Activated B cell treated with CpG ODN at 0.5 μM for 24 hours (primary cell): ENCODE measurements at regions not wholly inside any gene's neighbourhood (a gene's known extent, or its start where the extent isn't known, plus 50 kb on each side); places are given as distances from the start of the nearest gene placed in this dataset.

Experiments used
- ATAC-seq: fragments of 200-7000 bp; cut with Tn5 transposase; one replicate; pipeline ENCODE4 v1.10.0; 2021; ENCODE audit warnings: low read depth, mild to moderate bottlenecking, moderate library complexity
- CTCF ChIA-PET: fragments of 350-600 bp; sonication (Branson Sonifier 250); formaldehyde crosslinking; loops from one replicate; lab custom pipeline; 2021; ENCODE audit warnings: antibody characterized with exemption; lab: Charles Lee
- POLR2A ChIA-PET: fragments of 350-600 bp; sonication (Branson Sonifier 250); formaldehyde crosslinking; loops from one replicate; lab custom pipeline; 2021; ENCODE audit warnings: antibody characterized with exemption; lab: Charles Lee
- DNase-seq: peaks from one replicate; pipeline ENCODE4 v3.0.0; 2022
- H3K27ac Mint-ChIP-seq: one replicate; pipeline ENCODE4 v1.8.0; 2020; ENCODE audit warnings: mixed read lengths
- H3K27me3 Mint-ChIP-seq: one replicate; pipeline ENCODE4 v1.8.0; 2021; ENCODE audit warnings: mixed read lengths
- H3K36me3 Mint-ChIP-seq: one replicate; pipeline ENCODE4 v1.8.0; 2021; ENCODE audit warnings: low read depth, mixed read lengths
- H3K4me1 Mint-ChIP-seq: one replicate; pipeline ENCODE4 v1.8.0; 2021; ENCODE audit warnings: mixed read lengths
- H3K4me3 Mint-ChIP-seq: one replicate; pipeline ENCODE4 v1.8.0; 2020; ENCODE audit warnings: mild to moderate bottlenecking, mixed read lengths
- H3K9me3 Mint-ChIP-seq: one replicate; pipeline ENCODE4 v1.8.0; 2020; ENCODE audit warnings: mixed read lengths
- CTCF ChIP-seq: fragments of 200-600 bp; IDR thresholded peaks from one replicate; pipeline ENCODE4 v1.8.0; 2022; ENCODE audit warnings: antibody characterized with exemption, mild to moderate bottlenecking
- intact Hi-C: fragments of 100-400 bp; cut with micrococcal nuclease; formaldehyde crosslinking; loops from one replicate; pipeline ENCODE4 v1.15.1; 2024

- TF ChIP-seq CTCF, result no peak
- intact Hi-C loops, result no loop called here
- H3K36me3 Mint-ChIP-seq, result no peaks in the 10 kb centered on the region
- no peaks in the 10 kb centered on the region for H3K4me1 Mint-ChIP-seq
- ATAC-seq (no peak), DNase-seq (no peak)
- no peaks in the 10 kb centered on the region for H3K27me3 Mint-ChIP-seq
- no peak overlapping the region for H3K4me3 Mint-ChIP-seq
- ChIA-PET POLR2A (no interaction called here), CTCF (no interaction called here)
- H3K9me3 Mint-ChIP-seq, result peaks cover 3% of the 10 kb centered on the region
- H3K27ac Mint-ChIP-seq, result no peak overlapping the region
Measured at GRCh38 chr10:130498042-130498441, 361.9 kb downstream of the GLRX3 start.

DNA sequence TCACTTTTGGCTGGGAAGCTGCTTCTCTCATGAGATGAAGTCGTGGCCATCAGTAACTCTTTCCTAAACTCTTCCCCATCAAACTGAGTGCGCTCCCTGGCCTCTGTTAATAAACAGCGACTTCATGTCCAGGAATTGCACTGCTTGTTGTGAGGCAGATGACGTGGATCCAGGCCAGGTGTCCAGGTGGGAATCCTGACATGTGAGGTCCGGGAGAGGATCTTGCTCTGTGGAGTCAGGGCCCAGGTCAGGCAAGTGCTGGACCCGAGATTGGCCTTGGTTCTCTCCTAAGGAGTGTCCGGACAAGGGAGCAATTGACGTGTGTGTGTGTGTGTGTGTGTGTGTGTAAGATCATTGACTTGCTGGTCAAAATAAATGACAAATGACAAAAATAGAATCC lies 362.7 kb downstream of the GLRX3 start:
- no peaks in the 10 kb centered on the region for H3K4me1 Mint-ChIP-seq
- ChIA-PET CTCF (no interaction called here), POLR2A (no interaction called here)
- H3K4me3 Mint-ChIP-seq, result no peak overlapping the region
- DNase-seq, result no peak
- intact Hi-C loops, result no loop called here
- TF ChIP-seq CTCF, result no peak
- no peaks in the 10 kb centered on the region for H3K27me3 Mint-ChIP-seq
- peaks cover 10% of the 10 kb centered on the region for H3K9me3 Mint-ChIP-seq
- H3K27ac Mint-ChIP-seq, result no peak overlapping the region
- no peak for ATAC-seq
- H3K36me3 Mint-ChIP-seq, result no peaks in the 10 kb centered on the region

DNA sequence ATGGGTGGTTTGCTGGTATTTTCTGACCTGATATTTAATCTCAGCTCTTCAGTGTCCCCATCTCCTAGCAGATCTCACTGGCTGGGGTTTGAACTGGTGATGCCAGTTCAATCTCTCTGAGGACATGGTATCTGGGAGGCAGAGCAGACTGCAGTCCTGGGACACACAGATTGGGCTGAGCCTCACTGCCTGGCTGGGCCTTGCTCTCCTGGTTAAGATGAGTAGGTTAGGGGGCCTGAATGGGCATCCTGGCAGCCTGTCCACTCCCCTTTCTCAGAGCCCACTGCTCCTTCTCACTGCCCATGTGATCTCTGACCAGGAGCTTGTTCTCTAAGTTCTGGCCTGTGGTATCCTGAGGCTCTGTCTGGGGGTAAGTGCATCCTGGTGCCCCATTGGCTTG lies 363.4 kb downstream of the GLRX3 start:
- intact Hi-C loops, result no loop called here
- CTCF ChIA-PET, result no interaction called here
- no peaks in the 10 kb centered on the region for H3K4me1 Mint-ChIP-seq

GRCh38 chr10:130500261-130501000 lies 364.2 kb downstream of the GLRX3 start:
- Mint-ChIP-seq H3K4me3 (no peak overlapping the region), H3K27ac (no peak overlapping the region), H3K4me1 (no peaks in the 10 kb centered on the region), H3K27me3 (no peaks in the 10 kb centered on the region), H3K9me3 (peaks cover 13% of the 10 kb centered on the region), H3K36me3 (no peaks in the 10 kb centered on the region)
- TF ChIP-seq CTCF, result no peak
- no peak for DNase-seq
- intact Hi-C loops, result no loop called here
- ATAC-seq, result no peak
- CTCF ChIA-PET, result no interaction called here
- POLR2A ChIA-PET, result no interaction called here

More for the DNA sequence above, 363.4 kb downstream of the GLRX3 start:
- Mint-ChIP-seq H3K4me3 (no peak overlapping the region), H3K36me3 (no peaks in the 10 kb centered on the region), H3K9me3 (peaks cover 11% of the 10 kb centered on the region), H3K27me3 (no peaks in the 10 kb centered on the region), H3K27ac (no peak overlapping the region)
- DNase-seq (no peak), ATAC-seq (no peak)
- no peak for TF ChIP-seq CTCF
- POLR2A ChIA-PET, result no interaction called here

- Mint-ChIP-seq H3K4me1 (no peaks in the 10 kb centered on the region), H3K27ac (no peak overlapping the region), H3K9me3 (peaks cover 12% of the 10 kb centered on the region), H3K27me3 (peaks cover 3% of the 10 kb centered on the region), H3K36me3 (no peaks in the 10 kb centered on the region), H3K4me3 (no peak overlapping the region)
- ChIA-PET CTCF (no interaction called here), POLR2A (no interaction called here)
- DNase-seq (no peak), ATAC-seq (no peak)
- intact Hi-C loops, result no loop called here
- no peak for TF ChIP-seq CTCF
Measured at GRCh38 chr10:130507461-130507860, 371.3 kb downstream of the GLRX3 start.
